ENCODE measurements at regions not wholly inside any gene's neighbourhood (a gene's known extent, or its start where the extent isn't known, plus 50 kb on each side); places are given as distances from the start of the nearest gene placed in this dataset.

DNA sequence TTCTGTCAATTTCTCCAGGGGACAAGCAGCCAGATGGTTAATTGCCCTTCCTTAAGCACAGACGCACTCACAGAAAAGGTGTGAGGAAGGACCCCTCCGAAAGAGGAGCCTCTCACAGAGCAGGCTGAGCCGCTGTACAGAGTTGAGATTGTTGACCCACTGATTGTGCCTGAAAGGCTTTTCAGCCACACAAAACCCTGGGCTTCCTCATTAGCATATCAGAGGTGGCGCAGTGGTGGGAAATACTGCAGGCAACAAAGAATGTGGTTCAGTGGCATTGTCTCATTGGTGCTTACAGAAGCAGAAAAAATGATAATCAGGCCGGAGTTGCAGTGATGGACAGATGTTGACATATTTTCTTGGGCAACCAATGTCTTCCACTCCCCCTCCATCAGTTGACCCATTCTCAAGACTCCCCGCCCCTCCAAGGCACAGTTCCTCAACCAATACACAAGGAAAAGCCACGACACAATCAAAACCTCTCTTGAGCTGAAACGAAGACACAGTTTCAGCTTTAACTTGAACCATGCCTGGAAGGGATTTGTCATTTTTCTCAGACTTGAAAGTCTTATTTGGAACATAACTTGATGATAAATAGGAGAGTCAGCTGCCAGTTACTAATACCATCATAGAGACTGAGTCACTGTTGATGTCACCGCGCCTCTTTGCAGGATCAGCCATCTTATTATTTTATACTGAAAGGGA, 53.1 kb downstream of the ATXN3L start:
- ChIA-PET POLR2A (no interaction called here), CTCF (no interaction called here)
- DNase-seq (ENCODE audit: extremely low spot score): no peak
- TF ChIP-seq FOXK2 (IDR thresholded peaks at IDR 0.05): no peak
- TF ChIP-seq HDGF (IDR thresholded peaks at IDR 0.05; ENCODE audit: borderline replicate concordance): no peak
- TF ChIP-seq TARDBP (IDR thresholded peaks at IDR 0.05): no peak
- TF ChIP-seq L3MBTL2 (conservative IDR thresholded peaks at IDR 0.05): no peak
- no peak for TF ChIP-seq LEF1 (IDR thresholded peaks at IDR 0.05; ENCODE audit: borderline replicate concordance)

DNA sequence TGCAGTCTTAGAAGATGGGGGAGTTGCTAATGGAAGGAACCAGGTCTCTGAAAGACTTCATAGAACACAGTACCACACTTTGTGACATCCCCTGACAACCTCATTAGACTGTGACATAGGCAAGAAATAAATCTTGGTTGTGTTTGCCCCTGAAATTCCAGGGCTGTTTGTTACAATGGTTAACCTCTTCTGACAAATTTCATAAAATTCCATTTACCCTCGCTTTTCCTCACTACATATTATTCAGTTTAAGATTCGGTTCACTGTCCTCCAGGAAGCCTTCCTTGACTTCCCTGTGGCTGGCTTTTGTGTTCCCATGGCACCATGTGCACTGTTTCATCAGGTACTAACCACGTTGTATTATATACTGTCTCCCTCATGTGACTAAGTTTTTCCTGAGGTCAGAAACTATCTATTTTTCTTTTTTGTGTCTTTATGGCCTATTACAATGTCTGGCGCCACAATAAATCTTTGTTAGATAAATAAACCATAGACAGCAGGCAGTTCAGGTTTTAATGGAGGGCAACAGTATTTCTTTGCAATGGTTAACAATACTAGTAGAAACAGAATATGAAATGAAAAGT, 54.2 kb downstream of the ATXN3L start:
- DNase-seq (ENCODE audit: extremely low spot score): peak; percentile 19
- ChIA-PET CTCF (no interaction called here), POLR2A (no interaction called here)
- TF ChIP-seq, protein P1, sequence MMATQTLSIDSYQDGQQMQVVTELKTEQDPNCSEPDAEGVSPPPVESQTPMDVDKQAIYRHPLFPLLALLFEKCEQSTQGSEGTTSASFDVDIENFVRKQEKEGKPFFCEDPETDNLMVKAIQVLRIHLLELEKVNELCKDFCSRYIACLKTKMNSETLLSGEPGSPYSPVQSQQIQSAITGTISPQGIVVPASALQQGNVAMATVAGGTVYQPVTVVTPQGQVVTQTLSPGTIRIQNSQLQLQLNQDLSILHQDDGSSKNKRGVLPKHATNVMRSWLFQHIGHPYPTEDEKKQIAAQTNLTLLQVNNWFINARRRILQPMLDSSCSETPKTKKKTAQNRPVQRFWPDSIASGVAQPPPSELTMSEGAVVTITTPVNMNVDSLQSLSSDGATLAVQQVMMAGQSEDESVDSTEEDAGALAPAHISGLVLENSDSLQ (IDR thresholded peaks at IDR 0.05): peak; percentile 83
- TF ChIP-seq L3MBTL2 (conservative IDR thresholded peaks at IDR 0.05): peak; percentile 26; the same call in 1 of the 2 replicates
- TF ChIP-seq BHLHE40 (IDR thresholded peaks at IDR 0.05; ENCODE audit: borderline replicate concordance): no peak
- TF ChIP-seq CTBP1 (IDR thresholded peaks at IDR 0.05; ENCODE audit: borderline replicate concordance): peak; percentile 77; the same call in 1 of the 2 replicates

DNA sequence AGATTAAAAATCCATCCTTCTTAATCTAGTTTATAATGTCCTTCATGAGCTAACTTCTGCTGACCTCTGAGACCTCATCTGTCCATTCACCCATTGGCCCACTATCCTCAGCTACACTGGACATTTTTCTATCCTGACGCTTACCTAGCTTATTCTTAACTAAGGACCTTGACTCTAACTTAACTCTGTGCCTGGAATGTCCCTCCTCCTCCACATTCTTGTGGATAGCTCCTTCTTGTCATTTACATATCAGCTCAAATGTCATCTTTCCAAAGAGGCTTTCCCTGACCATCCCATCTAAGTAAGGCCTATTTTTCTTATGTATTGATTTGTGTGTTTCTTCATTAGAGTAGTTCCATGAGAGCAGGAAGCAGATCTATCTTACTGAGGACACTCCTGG, 54.7 kb downstream of the ATXN3L start:
- no peak for DNase-seq (ENCODE audit: extremely low spot score)
- TF ChIP-seq SUZ12 (IDR thresholded peaks at IDR 0.05): no peak
- no peak for TF ChIP-seq FOXM1 (IDR thresholded peaks at IDR 0.05; ENCODE audit: borderline replicate concordance)
- TF ChIP-seq L3MBTL2 (conservative IDR thresholded peaks at IDR 0.05): no peak
- TF ChIP-seq ZNF384 (IDR thresholded peaks at IDR 0.05): no peak
- TF ChIP-seq HDGF (IDR thresholded peaks at IDR 0.05; ENCODE audit: borderline replicate concordance): no peak
- TF ChIP-seq CTBP1 (IDR thresholded peaks at IDR 0.05; ENCODE audit: borderline replicate concordance): no peak
- no peak for TF ChIP-seq TARDBP (IDR thresholded peaks at IDR 0.05)
- no peak for TF ChIP-seq LEF1 (IDR thresholded peaks at IDR 0.05; ENCODE audit: borderline replicate concordance)
- no peak for TF ChIP-seq FOXA1 (IDR thresholded peaks at IDR 0.05)
- TF ChIP-seq BHLHE40 (IDR thresholded peaks at IDR 0.05; ENCODE audit: borderline replicate concordance): no peak
- TF ChIP-seq ARNT (IDR thresholded peaks at IDR 0.05): no peak
- no peak for TF ChIP-seq FOXK2 (IDR thresholded peaks at IDR 0.05)
- TF ChIP-seq NFRKB (IDR thresholded peaks at IDR 0.05): no peak
- ChIA-PET CTCF (no interaction called here), POLR2A (no interaction called here)

DNA sequence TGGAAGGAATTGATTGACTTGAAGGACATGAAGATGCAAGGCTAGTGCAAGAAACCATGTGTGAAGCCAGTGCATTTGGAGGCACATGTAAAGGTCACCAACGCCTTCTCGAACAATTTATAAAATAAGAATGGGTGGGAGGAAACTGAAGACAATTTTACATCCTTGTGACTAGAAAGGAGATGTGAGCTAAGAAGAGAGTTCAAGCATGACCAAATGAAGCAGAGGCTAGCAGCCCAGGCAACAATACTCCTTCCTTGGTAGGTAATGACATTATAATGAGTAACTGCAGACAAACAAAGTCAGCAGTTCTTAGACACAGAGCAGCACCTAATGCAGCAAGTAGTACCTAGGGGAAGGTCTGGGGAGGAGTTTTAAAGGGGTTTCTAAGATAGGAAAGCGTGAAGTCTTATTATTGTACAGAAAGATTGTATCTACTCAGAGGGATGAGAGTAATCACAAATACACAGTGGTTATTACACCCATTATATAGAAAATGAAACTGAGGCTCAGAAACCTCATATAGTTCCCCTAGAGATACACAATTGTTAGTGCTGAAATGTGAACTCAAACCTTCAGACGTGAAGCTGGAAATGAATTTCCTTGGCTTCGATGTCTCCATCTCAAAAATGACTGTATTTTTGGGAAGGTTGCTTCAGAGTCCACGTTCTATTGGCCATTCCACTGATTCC, 56.1 kb downstream of the ATXN3L start:
- TF ChIP-seq FOXM1 (IDR thresholded peaks at IDR 0.05; ENCODE audit: borderline replicate concordance) (no peak), FOXA1 (IDR thresholded peaks at IDR 0.05) (no peak), TARDBP (IDR thresholded peaks at IDR 0.05) (no peak), BHLHE40 (IDR thresholded peaks at IDR 0.05; ENCODE audit: borderline replicate concordance) (no peak), ARNT (IDR thresholded peaks at IDR 0.05) (no peak), ELF4 (IDR thresholded peaks at IDR 0.05) (no peak), FOXK2 (IDR thresholded peaks at IDR 0.05) (no peak), CTBP1 (IDR thresholded peaks at IDR 0.05; ENCODE audit: borderline replicate concordance) (no peak), SP1 (IDR thresholded peaks at IDR 0.05) (no peak)
- DNase-seq (ENCODE audit: extremely low spot score): no peak
- ChIA-PET POLR2A (no interaction called here), CTCF (no interaction called here)

DNA sequence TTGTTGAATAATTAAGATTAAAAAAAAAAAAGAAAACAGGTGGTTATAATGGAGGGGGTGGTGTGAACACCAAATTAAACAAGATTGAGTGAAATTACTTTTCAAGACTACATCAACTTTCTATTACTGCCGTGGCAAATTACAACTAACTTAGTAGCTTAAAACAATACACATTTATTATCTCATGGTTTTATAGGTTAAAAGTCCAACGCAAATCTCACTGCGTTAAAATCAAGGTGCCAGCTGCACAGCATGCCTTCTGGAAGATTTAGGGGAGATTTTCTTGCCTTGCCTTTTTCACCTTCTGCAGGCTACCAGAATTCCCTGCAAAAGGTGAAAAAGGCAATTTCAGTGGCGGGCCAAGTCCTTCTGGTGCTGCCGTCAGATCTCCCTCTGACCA, 58.5 kb downstream of the ATXN3L start:
- no peak for DNase-seq (ENCODE audit: extremely low spot score)
- TF ChIP-seq FOXA1 (IDR thresholded peaks at IDR 0.05) (no peak), ELF4 (IDR thresholded peaks at IDR 0.05) (no peak), HDGF (IDR thresholded peaks at IDR 0.05; ENCODE audit: borderline replicate concordance) (no peak), FOXK2 (IDR thresholded peaks at IDR 0.05) (no peak), NFRKB (IDR thresholded peaks at IDR 0.05) (no peak), CTBP1 (IDR thresholded peaks at IDR 0.05; ENCODE audit: borderline replicate concordance) (no peak), L3MBTL2 (conservative IDR thresholded peaks at IDR 0.05) (no peak), ZNF384 (IDR thresholded peaks at IDR 0.05) (no peak), LEF1 (IDR thresholded peaks at IDR 0.05; ENCODE audit: borderline replicate concordance) (no peak), SUZ12 (IDR thresholded peaks at IDR 0.05) (no peak), TARDBP (IDR thresholded peaks at IDR 0.05) (no peak), BHLHE40 (IDR thresholded peaks at IDR 0.05; ENCODE audit: borderline replicate concordance) (no peak), FOXM1 (IDR thresholded peaks at IDR 0.05; ENCODE audit: borderline replicate concordance) (no peak)
- TF ChIP-seq, protein P1 (IDR thresholded peaks at IDR 0.05): no peak
- ChIA-PET POLR2A (no interaction called here), CTCF (no interaction called here)

DNA sequence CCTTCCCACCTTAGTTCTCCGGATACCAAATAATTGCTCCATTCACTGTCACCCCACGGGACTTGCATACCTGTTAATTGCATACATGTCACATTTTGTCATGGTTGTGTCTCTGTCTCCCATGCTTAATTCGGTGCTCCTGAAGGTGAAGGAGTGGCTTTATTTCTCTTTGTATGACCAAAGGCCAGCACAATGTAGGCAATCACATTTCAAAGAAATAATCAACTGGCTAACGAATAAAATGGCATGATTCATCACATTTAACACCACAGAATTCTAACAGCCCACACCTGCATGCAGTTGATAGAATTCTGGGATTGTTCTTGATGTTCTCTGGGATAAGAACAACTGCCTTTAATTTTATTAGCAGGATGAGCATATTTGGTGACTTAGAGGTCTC, 59.3 kb downstream of the ATXN3L start:
- TF ChIP-seq SUZ12 (IDR thresholded peaks at IDR 0.05): no peak
- no peak for TF ChIP-seq HDGF (IDR thresholded peaks at IDR 0.05; ENCODE audit: borderline replicate concordance)
- no peak for TF ChIP-seq FOXA1 (IDR thresholded peaks at IDR 0.05)
- no peak for TF ChIP-seq L3MBTL2 (conservative IDR thresholded peaks at IDR 0.05)
- no peak for TF ChIP-seq FOXK2 (IDR thresholded peaks at IDR 0.05)
- TF ChIP-seq FOXM1 (IDR thresholded peaks at IDR 0.05; ENCODE audit: borderline replicate concordance): no peak
- TF ChIP-seq CTBP1 (IDR thresholded peaks at IDR 0.05; ENCODE audit: borderline replicate concordance): no peak
- TF ChIP-seq NFRKB (IDR thresholded peaks at IDR 0.05): no peak
- TF ChIP-seq ZNF384 (IDR thresholded peaks at IDR 0.05): no peak
- TF ChIP-seq SP1 (IDR thresholded peaks at IDR 0.05): no peak
- no peak for TF ChIP-seq BHLHE40 (IDR thresholded peaks at IDR 0.05; ENCODE audit: borderline replicate concordance)
- TF ChIP-seq ARNT (IDR thresholded peaks at IDR 0.05): no peak
- TF ChIP-seq, protein P1 (IDR thresholded peaks at IDR 0.05): no peak
- TF ChIP-seq ELF4 (IDR thresholded peaks at IDR 0.05): no peak
- no peak for TF ChIP-seq LEF1 (IDR thresholded peaks at IDR 0.05; ENCODE audit: borderline replicate concordance)
- TF ChIP-seq TARDBP (IDR thresholded peaks at IDR 0.05): no peak
- DNase-seq (ENCODE audit: extremely low spot score): no peak
- ChIA-PET CTCF (no interaction called here), POLR2A (no interaction called here)
